NCI-H187 (cell line): ENCODE measurements at regions not wholly inside any gene's neighbourhood (a gene's known extent, or its start where the extent isn't known, plus 50 kb on each side); places are given as distances from the start of the nearest gene placed in this dataset.
"Not testable (repeated sequence)": the region's sequence is repeated elsewhere in the genome, so short reads cannot be mapped to it uniquely, and the experiment has no call there.

ENCODE experiments used
- DNase-seq, 2 experiments: peaks; one replicate each; lab custom pipeline; 2025; lab: John Stamatoyannopoulos, UW

DNA sequence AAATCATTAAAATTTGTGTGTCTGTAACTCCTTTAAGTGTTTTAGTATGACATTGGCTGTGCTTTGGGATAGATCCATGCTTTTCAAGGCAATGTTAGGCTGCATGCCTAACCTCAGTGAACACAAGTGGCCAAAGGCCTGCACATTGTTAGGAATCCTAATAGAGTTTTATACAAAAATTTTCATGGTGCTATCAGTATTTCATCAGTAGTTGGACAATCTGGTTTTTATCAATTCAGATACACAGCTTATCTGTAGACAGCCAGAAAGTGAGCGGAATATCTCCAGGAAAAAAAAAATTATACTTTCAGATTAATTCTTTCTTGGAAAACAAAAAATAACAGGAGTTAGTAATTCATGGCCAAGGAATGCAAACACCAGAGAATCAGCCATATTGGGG is 324.0 kb upstream of the PDE3A start:
- no peak for DNase-seq

DNA sequence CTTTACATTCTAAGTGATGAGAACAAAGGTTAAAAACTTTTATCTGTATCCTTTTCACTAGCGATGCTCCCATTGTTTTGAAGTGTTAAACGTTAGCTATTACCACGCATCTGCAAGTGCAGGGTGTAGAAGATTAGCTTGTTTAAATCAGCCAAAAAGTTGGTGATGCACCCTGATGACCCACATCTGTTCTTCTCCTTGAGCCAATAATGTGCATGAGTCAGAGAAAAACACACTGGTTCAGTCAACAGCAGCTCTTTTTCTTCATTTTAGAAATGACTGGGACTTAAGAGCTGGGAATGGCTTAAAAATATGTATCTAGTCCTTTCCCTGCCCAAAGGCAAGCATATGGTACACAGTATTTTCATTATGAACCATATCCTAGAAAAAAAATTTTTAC is 323.5 kb upstream of the PDE3A start:
- no peak for DNase-seq

DNA sequence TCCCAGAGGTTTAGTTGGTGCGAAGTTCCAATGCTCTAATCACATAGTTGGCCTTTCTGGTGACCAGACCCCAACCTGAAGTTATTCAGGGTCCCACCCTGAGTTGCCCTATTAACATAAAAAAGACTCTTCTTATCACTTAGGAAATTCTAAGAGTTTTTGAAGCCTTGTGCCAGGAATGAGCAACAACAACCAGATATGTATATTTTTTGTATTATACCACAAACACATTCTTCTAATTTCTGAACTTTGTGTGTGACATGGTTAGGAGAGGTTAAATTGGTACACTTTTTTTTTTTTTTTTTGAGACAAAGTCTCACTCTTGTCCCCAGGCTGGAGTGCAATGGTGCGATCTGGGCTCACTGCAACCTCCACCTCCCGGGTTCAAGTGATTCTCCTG is 320.4 kb upstream of the PDE3A start:
- DNase-seq = no peak

DNA sequence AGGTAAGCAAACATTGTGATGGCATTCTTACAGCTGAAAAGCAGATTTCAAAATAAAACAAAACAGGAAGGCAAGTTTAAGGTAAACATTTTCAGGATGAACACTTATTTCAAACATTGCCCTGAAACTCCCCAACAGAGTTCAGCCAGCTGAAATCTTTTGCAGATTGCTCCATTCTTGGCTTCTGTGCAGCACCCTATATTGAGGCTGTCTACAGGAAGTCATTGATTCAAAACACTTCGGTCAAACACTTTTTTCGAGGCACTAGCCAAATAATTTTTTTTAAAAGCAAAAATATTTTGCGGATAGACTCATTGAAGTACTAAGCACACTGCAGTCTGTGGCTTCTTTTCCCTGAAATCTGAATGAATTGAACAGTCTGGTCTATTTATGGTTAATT is 318.1 kb upstream of the PDE3A start:
- DNase-seq = no peak

DNA sequence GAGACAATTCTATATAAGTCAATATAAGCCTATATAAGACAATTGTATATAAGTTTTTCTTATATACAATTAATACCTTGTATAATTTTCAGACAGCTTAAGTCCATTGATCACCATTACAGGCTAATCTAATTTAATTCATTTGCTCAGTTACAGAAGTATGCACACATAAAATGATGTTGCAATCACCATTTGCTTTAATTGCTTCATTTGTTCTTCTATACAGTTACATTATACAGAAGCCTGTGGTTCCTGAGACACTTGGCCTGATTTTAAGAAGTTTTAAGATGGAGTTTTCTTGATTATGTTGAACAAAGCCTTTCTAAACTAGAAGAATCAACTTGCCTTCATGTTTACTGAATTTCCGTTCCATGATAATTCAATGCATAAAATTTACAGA is 314.6 kb upstream of the PDE3A start:
- no peak for DNase-seq

DNA sequence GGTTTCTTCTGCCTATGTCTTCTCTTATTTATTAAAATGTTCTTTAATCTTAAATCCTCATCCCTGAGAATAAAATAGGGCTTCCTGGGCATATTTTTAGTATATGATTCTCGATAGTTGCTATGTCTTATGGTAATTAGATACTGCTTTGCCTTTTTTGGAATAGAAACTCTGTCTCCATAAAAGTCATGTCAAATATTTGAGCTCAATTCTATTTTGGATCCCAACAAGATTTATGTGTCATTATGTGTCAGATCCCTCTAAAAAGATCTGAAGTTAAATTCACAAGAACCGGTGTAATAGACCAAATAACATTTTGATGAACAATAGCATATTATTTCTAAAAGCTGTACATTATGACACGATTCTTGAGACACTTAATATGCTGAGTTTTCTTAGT is 312.5 kb upstream of the PDE3A start:
- DNase-seq = no peak

DNA sequence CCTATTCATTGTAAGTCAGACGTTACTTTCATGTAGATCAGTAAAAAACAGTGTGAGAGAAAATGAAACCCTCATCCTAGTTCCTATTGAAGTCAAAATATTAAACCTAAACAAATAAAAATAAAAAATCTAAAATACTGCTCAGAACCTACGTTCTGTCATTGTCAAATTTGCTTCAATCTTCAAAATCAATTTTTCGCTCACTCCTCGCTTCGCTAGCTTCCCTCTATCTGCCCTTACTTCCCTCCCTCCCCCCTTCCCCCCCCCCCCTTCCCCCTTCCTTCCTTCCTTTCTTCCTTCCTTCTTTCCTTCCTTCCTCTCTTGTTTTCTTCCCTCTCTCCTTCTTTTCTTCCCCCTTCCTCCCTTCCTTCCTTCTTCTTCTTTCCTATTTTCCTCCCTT is 310.9 kb upstream of the PDE3A start:
- no peak for DNase-seq

DNA sequence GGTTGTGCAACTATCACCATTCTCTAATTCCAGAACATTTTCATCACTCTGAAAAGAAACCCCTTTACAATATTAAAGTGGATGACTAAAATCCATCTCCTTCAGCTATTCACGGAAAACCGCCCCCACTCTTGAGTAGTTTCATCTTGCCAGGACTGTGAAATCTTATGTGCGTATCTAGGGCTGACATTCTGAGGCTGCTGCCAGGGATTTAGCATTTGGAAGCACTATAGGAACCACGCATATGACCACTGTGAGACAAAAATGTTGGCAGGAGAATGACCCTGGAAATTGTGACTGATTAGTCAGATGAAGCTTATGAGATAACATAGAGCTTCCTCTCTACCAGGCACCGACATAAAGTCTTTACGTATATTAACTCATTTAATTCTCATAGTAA is 305.2 kb upstream of the PDE3A start:
- DNase-seq = no peak

DNA sequence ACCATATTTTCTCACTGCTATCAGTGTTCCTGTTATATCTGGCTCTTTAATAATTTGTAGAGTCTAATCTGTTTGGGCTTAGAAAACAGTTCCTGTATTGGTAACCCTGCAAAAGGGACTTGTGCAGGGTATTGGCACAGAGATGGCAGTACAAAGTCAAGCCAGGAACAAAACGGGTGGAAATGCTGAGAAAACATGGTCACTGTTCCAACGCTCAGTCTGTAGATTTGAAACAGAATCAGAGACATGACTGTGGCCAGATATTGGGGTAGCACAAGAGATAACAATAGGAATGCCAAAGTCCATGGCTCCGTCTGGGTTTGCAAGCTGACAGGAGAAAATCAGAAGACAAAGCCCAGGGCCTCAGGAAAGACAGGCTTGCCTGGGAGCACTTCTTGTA is 290.7 kb upstream of the PDE3A start:
- DNase-seq = no peak

DNA sequence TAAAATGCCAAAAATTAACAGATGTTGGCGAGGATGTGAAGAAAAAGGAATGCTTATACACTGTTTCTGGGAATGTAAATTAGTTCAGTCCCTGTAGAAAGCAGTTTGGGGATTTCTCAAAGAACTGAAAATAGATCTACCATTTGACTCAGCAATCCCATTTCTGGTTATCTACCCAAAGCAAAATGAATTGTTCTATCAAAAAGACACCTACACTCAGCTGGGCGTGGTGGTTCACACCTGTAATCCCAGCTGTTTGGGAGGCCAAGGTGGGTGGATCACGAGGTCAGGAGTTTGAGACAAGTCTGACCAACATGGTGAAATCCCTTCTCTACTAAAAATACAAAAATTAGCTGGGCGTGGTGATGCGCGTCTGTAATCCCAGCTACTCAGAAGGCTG is 279.3 kb upstream of the PDE3A start:
- no peak for DNase-seq

DNA sequence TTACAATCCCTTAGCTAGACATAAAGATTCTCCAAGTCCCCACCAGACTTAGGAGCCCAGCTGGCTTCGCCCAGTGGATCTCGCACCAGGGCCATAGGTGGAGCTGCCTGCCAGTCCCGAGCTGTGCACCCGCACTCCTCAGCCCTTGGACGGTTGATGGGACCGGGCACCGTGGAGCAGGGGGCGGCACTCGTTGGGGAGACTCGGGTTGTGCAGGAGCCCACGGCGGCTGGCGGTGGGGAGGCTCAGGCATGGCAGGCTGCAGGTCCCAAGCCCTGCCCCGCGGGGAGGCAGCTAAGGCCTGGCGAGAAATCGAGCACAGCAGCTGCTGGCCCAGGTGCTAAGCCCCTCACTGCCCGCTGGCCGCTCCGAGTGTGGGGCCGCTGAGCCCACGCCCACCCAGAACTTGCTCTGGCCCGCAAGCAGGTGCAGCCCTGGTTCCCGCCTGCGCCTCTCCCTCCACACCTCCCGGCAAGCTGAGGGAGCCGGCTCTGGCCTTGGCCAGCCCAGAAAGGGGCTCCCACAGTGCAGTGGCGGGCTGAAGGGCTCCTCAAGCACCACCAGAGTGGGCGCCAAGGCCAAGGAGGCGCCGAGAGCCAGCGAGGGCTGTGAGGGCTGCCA is 275.0 kb upstream of the PDE3A start:
- not testable (repeated sequence) for DNase-seq

DNA sequence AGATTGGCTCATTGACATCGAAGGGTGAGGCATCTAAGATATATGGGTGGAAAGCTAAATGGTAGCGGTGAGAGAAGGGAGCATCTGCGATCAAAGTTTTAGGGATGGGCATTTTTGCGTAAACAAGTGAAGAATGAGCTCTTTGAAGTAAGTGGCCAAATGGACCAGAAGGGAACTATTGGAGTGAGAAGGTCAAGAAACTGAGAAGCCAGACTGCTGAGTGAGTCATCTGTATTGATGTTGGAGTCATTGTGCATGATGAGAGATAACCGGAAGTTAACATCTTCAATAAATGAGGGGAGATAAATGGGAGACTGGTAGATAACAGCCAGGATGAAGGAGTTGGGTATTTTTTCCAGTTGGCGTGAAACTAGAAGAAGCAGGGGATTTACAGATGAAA is 271.9 kb upstream of the PDE3A start:
- DNase-seq = no peak

DNA sequence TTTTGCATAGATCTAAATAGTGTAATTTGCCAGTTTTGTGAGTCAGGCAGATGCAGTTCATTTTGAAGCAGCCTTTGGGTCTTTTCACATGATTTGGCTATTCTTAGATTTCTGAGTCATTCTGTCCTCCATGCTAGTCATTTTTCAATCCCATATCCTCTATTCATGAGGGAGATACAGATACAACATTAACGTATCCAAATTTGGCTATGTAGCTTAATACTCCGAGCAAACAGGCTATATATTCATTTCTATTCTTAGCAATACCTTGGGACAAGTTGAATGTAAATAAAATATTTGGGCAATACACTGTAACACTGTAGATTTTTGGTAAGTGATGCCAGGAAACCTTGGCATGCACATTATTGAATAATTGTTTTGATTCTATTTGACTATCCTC is 270.7 kb upstream of the PDE3A start:
- DNase-seq = no peak

DNA sequence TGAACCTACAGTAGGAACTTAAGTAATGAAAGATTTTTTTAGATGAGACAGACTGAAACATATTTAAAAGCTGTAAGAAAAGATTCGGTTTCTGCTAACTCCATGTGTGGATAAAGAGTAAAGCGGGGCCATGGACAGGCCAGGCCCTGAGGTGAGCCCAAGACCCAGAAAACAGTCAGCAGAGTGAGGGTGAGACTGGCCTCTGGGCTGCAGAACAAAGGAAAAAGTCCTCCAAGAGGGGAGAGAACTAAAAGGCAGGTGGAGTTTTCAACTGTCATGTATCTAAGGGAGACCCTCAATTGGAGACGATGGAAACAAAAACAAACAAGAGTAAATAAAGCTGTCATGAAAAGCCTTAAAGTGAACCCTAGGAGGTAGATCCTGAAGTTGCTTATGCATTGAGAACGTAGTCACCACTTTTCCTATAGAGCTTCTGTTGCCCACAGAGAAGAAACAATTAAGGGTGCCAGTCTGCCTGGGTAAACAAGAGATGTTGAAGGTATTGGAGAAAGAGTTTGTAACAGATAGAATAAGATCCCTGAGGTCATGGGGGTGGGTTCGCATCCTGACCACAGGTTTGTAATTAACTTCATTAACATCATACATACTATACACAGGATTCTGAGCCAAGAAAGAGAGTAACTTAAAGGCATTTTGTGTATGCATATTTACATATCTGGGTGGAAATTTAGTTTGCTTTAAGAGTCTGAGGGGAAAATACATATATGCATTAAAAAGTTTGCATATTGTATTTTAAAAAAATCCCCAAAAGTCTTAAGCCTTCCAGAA is 268.7 kb upstream of the PDE3A start:
- DNase-seq = no peak

DNA sequence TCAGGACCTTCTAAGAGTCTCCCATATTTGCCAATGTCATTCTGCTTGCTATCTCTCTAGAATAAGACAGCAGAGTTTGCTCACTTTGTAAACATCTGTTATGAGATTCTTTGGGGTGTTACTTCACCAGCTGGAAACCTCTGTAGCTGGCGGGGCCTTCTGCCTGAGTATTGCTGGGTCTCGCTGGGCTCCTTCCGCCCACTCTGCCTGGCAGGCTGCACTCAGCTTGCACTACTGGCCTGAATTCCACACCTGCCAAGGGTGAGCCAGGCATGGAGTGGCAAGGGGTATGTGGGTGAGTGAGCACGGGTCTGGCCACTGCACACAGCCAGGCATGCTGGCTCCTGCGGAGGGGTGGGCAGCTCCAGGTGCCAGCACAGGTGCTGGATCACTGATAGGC is 267.3 kb upstream of the PDE3A start:
- DNase-seq = no peak

DNA sequence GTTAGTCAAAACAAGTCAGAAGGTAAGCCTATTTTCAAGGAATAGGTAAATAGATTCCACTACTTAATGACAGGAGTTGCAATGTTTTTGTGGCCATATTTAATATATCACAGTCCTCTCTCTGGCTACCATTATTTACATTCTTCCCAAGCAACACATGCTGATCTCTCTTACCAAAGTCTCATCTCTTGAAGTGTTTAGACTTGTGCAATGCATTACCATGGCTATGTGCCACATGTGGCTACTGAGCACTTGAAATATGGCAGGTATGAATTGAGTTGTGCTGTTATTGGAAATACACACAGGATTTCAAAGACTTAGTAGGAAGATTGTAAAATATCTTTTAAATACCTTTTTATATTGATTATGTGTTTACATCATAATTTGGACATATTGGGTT is 262.4 kb upstream of the PDE3A start:
- DNase-seq = no peak

DNA sequence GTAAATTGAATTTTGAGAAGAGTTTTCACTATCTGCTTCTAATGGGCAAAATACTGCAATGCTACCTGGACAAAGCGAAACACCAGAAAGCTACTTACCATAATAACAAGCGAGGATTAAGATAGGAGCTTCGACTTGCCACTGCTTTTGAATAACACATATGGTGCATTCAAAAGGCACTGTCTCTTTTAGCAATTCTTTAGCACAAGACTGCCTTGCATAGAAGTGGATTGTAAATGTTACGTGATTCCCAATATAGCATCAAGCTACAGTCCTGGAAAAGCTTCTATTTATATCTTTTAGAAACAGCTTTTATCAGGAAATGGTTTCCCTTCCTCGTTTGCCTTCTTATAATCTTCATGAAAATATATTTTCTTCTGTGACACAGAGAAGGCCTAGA is 258.7 kb upstream of the PDE3A start:
- no peak for DNase-seq

DNA sequence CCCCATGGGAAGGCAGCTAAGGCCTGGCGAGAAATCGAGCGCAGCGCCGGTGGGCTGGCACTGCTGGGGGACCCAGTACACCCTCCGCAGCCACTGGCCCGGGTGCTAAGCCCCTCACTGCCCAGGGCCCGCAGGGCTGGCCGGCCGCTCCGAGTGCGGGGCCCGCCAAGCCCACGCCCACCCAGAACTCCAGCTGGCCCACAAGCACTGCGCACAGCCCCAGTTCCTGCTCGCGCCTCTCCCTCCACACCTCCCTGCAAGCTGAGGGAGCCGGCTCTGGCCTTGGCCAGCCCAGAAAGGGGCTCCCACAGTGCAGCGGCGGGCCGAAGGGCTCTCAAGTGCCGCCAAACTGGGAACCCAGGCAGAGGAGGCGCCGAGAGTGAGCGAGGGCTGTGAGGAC is 253.0 kb upstream of the PDE3A start:
- not testable (repeated sequence) for DNase-seq

DNA sequence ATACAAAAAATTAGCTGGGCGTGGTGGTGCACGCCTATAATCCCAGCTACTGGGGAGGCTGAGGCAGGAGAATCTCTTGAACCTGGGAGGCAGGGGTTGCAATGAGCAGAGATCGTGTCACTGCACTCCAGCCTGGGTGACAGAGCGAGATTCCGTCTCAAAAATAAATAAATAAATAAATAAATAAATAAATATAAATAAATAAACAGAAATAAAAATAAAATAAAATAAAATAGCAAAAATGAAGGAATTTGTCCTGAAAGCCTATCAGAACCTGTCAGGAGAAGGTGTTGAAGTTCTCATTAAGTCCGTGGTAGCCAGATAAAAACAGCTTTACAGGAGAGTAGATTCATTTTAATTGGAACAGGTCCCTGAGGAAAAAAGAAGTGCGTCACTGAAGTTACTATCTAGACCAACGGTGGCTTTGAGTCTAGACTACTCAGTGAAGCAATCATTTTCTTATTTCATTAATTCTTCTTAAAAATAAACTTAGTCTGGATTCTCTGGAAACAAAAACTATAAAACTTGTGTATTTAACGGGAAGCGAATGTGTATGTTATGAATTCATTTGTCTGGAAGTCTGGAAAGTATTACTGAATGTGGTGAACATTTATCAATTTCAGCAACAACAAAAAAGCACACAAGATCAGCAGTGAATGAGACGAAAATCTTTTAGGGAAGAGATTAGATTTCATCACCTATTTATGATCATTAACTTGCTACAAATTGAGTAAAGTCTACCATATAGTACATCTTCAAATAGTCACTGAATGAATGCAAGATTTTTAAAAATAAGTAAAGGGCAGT is 248.5 kb upstream of the PDE3A start:
- DNase-seq = no peak

DNA sequence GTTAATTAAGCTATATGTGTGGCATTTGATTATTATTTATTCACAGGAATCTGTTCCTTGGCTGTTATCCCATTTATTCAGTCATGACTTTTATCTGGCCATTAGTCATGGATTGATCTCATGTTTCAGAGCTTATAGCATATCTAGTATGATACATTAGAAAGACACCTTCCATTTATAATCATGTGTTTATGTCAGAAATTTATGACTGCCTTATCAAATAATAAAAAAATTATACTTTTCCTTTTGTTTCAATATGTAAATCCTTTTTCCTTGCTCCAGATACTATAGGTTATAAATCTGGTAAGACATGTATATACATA is 248.0 kb upstream of the PDE3A start:
- no peak for DNase-seq

DNA sequence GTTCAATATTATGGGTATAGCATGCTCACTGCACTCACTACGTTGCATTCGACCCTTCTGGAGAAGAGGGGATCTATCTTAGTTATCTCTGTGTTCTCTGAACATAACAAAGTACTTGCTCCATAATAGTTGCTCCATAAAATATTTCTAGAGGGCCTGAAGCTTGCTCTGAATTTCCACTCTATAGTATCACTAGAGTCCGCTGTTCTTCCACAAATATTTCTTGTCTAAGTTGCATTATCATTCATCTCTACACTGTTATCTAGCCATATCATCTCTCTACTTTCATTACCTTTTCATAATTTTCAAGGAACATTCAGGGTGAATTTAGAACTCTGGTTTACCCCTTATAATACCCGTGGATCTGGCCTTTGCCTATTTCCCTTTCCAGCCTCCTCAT is 246.1 kb upstream of the PDE3A start:
- DNase-seq = no peak

DNA sequence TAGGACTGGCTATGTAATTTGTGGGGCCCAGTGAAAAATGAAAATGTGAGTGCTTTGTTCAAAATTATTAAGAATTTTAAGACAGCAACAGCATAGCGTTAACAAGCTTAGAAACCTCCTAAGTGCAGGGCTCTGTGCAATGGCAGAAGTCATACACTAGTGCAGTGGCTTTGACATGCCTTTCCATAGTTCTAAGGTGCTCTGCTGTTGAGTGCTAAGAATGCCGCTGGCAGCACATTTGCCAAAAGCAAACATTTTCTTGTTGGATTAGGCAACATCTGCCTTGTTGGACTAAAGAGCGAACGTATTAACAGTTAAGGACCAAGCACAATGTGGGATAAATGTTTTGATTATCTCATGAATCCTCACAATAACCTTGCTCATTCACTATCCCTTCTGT is 244.9 kb upstream of the PDE3A start:
- no peak for DNase-seq

DNA sequence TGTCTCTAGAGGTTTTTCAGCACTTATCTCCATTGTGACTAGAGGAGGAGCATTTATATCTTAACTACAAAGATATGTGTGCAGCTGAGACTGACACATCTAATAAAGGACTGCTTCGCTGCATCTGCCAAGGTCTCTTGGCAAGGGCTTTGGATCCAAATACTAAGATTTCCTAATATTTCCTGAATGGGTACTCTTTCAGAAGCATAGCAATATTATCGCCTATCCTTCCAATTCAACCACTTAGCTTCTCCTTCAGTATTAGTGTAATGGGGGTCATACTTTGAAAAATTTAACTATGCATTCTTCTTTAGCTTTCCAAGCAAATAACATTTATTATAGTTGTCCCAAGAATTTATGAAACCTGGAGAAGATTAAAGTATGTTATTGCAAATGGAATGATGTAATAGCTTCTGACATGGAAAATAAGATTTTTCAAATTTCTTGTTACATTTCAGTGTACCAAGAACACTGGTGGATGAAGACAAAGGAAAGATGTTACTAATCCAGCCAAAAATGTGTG is 243.0 kb upstream of the PDE3A start:
- no peak for DNase-seq
